Neural crest cell (in vitro differentiated cells): ENCODE measurements at regions not wholly inside any gene's neighbourhood (a gene's known extent, or its start where the extent isn't known, plus 50 kb on each side); places are given as distances from the start of the nearest gene placed in this dataset.

Source experiments
- DNase-seq: peaks from one replicate; pipeline ENCODE4 v3.0.0; 2021; ENCODE audit warnings: low read depth, mixed read lengths, low spot score
- H3K27ac Mint-ChIP-seq: one replicate; pipeline ENCODE4 v1.8.0; 2021; ENCODE audit warnings: mild to moderate bottlenecking, mixed read lengths; ENCODE audit not compliant: unreplicated experiment
- H3K27me3 Mint-ChIP-seq: 2 replicates; pipeline ENCODE4 v1.8.0; 2021; ENCODE audit warnings: low read depth, mild to moderate bottlenecking, mixed read lengths
- H3K36me3 Mint-ChIP-seq: 2 replicates; pipeline ENCODE4 v1.8.0; 2021; ENCODE audit warnings: low read depth, mild to moderate bottlenecking, mixed read lengths
- H3K4me1 Mint-ChIP-seq: 2 replicates; pipeline ENCODE4 v1.8.0; 2021; ENCODE audit warnings: mixed read lengths
- H3K4me3 Mint-ChIP-seq: one replicate; pipeline ENCODE4 v1.8.0; 2021; ENCODE audit warnings: mild to moderate bottlenecking, mixed read lengths
- H3K9me3 Mint-ChIP-seq: 2 replicates; pipeline ENCODE4 v1.8.0; 2021; ENCODE audit warnings: mixed read lengths
- TF ChIP-seq, protein P1 (sequence below): fragments of 200-600 bp; sonication (generic); conservative IDR thresholded peaks from 2 replicates; pipeline ENCODE4 v1.5.0; 2021; ENCODE audit warnings: antibody characterized with exemption, mild to moderate bottlenecking

DNA sequence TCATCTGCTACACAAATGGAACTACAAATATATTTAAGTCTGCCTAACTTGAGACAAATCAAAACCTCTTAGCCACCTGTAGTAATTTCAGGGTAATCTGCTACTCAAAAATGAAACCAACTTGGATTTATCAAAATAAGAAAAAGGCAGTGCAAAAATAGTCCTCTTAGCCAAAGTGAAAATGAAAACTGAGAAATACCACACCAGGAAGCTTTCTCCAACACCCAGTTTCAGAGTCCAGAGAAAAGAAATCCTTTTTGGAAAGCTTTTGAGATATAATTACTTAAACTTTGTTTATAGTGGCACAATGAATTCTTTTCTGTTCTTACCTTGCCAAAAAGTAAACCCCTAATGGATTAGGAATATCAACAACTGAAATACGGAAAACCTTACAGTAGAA lies 990.4 kb downstream of the EFNA5 start:
- H3K4me3 Mint-ChIP-seq, result no peak overlapping the region
- H3K27me3 Mint-ChIP-seq, result no peaks in the 10 kb centered on the region
- TF ChIP-seq, protein P1, sequence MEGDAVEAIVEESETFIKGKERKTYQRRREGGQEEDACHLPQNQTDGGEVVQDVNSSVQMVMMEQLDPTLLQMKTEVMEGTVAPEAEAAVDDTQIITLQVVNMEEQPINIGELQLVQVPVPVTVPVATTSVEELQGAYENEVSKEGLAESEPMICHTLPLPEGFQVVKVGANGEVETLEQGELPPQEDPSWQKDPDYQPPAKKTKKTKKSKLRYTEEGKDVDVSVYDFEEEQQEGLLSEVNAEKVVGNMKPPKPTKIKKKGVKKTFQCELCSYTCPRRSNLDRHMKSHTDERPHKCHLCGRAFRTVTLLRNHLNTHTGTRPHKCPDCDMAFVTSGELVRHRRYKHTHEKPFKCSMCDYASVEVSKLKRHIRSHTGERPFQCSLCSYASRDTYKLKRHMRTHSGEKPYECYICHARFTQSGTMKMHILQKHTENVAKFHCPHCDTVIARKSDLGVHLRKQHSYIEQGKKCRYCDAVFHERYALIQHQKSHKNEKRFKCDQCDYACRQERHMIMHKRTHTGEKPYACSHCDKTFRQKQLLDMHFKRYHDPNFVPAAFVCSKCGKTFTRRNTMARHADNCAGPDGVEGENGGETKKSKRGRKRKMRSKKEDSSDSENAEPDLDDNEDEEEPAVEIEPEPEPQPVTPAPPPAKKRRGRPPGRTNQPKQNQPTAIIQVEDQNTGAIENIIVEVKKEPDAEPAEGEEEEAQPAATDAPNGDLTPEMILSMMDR, result no peak
- no peak overlapping the region for H3K27ac Mint-ChIP-seq
- no peaks in the 10 kb centered on the region for H3K36me3 Mint-ChIP-seq
- H3K9me3 Mint-ChIP-seq, result peaks cover 7% of the 10 kb centered on the region
- no peaks in the 10 kb centered on the region for H3K4me1 Mint-ChIP-seq
- no peak for DNase-seq

DNA sequence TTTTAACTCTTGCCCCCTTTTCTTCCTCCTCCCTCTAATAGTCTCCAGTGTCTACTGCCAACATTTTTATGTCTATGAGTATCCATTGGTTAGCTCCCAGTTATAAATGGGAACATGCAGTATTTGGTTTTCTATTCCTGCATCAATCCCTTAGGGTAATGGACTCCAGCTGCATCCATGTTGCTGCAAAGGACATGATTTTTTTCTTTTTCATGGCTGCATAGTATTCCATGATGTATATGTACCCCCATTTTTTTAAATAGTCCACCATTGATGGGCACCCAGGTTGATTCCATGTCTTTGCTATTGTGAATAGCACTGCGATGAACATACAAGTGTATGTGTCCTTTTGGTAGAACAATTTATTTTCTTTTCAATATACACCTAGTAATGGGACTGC lies 993.7 kb downstream of the EFNA5 start:
- Mint-ChIP-seq H3K4me3 (no peak overlapping the region), H3K27me3 (no peaks in the 10 kb centered on the region)

DNA sequence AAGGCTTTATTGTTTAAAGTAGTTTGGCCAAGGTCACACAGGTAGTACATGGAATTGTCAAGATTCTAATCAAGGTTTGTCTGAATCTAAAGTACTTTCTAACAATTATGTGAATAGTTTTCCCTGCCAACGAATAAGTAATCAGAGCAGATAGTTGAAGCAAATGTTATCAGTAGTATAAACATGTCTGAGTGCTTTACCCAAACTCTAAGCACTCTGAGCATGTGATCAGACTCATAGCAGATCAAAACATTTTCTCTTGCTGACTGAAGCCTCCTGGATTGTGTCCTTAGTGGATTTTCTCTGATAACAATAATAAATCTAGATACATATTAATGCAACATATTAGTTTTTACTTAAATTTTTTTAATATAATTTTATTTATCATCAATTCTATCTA lies 995.0 kb downstream of the EFNA5 start:
- Mint-ChIP-seq H3K4me3 (no peak overlapping the region), H3K9me3 (no peaks in the 10 kb centered on the region), H3K27ac (no peak overlapping the region), H3K27me3 (no peaks in the 10 kb centered on the region), H3K4me1 (no peaks in the 10 kb centered on the region), H3K36me3 (no peaks in the 10 kb centered on the region)
- TF ChIP-seq, protein P1, result no peak
- no peak for DNase-seq

More for the DNA sequence above, 993.7 kb downstream of the EFNA5 start:
- TF ChIP-seq, protein P1, result no peak
- Mint-ChIP-seq H3K4me1 (no peaks in the 10 kb centered on the region), H3K36me3 (no peaks in the 10 kb centered on the region), H3K27ac (no peak overlapping the region), H3K9me3 (no peaks in the 10 kb centered on the region)
- DNase-seq, result no peak

DNA sequence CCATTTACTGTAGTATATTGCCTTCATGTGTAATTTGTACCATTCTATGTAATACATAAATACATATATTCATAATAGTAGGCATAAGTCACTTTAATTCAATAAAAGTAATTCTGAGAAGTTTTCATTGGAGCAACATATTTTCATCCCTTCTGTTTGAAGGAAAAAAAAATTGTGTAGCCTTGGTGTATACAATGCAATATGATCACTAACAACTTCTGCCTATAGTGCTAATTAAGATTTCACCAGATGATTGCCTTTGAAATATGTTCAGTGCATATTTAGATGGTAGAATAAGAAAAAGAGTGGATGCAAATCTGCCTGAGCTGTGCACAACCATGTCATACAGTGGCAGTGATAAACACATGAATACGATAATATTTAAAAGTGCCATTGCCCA lies 996.8 kb downstream of the EFNA5 start:
- Mint-ChIP-seq H3K4me3 (no peak overlapping the region), H3K27ac (no peak overlapping the region), H3K27me3 (no peaks in the 10 kb centered on the region), H3K36me3 (no peaks in the 10 kb centered on the region), H3K9me3 (no peaks in the 10 kb centered on the region), H3K4me1 (no peaks in the 10 kb centered on the region)
- TF ChIP-seq, protein P1, result no peak
- no peak for DNase-seq

DNA sequence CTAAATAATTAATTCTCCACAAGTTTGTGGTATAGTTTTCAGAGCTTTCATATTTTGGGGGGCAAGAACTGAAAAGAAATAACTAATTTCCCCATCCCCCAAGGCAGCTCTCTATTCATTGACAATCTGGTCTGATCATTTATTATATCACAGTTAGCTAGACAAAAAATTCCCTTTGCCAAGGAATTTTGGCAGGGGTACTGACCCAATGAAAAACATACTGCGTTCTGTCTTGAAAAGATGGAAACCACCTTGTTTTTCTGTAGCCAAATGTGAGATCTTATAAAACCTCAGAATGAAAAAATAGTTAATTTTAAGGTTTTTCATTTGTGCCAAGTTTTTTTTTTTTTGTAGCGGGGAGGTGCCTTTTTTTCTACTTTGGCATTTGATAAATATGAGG lies 1008.9 kb downstream of the EFNA5 start:
- no peak for DNase-seq
- Mint-ChIP-seq H3K9me3 (peaks cover 2% of the 10 kb centered on the region), H3K27me3 (no peaks in the 10 kb centered on the region), H3K4me1 (no peaks in the 10 kb centered on the region), H3K4me3 (no peak overlapping the region), H3K36me3 (no peaks in the 10 kb centered on the region), H3K27ac (no peak overlapping the region)
- TF ChIP-seq, protein P1, result no peak

DNA sequence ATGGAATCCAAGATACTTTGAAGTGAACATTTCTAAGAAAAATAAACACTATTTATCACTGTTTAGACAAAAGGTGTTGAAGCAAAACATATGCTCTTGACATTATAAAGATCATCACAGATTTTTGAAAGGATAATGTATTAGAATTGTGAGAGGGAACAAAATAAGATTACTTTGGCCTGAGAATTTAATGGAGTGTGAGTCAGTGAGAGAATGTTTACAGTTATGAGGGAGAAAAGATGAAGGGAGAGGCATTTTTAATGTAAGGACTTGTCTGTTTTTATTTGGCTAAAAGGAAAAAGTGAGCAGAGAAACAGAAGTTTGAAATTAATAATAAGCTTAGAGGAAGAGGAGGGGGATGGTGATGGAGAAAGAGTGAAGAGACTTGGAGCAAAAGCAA lies 1010.1 kb downstream of the EFNA5 start:
- DNase-seq, result no peak
- Mint-ChIP-seq H3K27me3 (no peaks in the 10 kb centered on the region), H3K36me3 (no peaks in the 10 kb centered on the region), H3K4me1 (no peaks in the 10 kb centered on the region), H3K4me3 (no peak overlapping the region), H3K9me3 (peaks cover 2% of the 10 kb centered on the region), H3K27ac (no peak overlapping the region)
- TF ChIP-seq, protein P1, result no peak
